Thoracic aorta (tissue), 2 donors: ENCODE measurements at regions not wholly inside any gene's neighbourhood (a gene's known extent, or its start where the extent isn't known, plus 50 kb on each side); places are given as distances from the start of the nearest gene placed in this dataset.
"Not testable (repeated sequence)": the region's sequence is repeated elsewhere in the genome, so short reads cannot be mapped to it uniquely, and the experiment has no call there.

Source experiments
- ATAC-seq: fragments of 150-250 bp; one replicate; pipeline ENCODE4 v1.8.0; 2017; ENCODE audit warnings: low read depth; ENCODE audit not compliant: insufficient number of reproducible peaks, low FRiP score
- DNase-seq: peaks from one replicate; pipeline ENCODE4 v3.0.0-alpha.2; 2020; ENCODE audit warnings: low spot score
- H3K27ac ChIP-seq, 2 donors: fragments of 200-600 bp; sonication (generic); 1 replicate in 1 of 2; 2 replicates in 1 of 2; pipeline ENCODE4 v1.5.1; 2016; ENCODE audit warnings: mild to moderate bottlenecking in 2 of 2, moderate library complexity in 2 of 2
- H3K27me3 ChIP-seq: fragments of 200-600 bp; sonication (generic); replicated peaks from 2 replicates; pipeline ENCODE4 v1.6.0; 2016; ENCODE audit warnings: mild to moderate bottlenecking; ENCODE audit not compliant: insufficient read depth
- H3K36me3 ChIP-seq: fragments of 200-600 bp; sonication (generic); one replicate; pipeline ENCODE4 v1.5.1; 2016
- H3K4me1 ChIP-seq, 2 donors: fragments of 200-600 bp; sonication (generic); 1 replicate in 1 of 2; 2 replicates in 1 of 2; pipeline versions ENCODE4 v1.5.1 to v1.6.0; 2016; ENCODE audit warnings: low read depth in 2 of 2, mild to moderate bottlenecking in 1 of 2; ENCODE audit not compliant: control insufficient read depth in 1 of 2
- H3K4me3 ChIP-seq: fragments of 200-600 bp; sonication (generic); 2 replicates; pipeline ENCODE4 v1.5.1; 2016; ENCODE audit warnings: mild to moderate bottlenecking
- H3K9me3 ChIP-seq: fragments of 200-600 bp; sonication (generic); 2 replicates; pipeline ENCODE4 v1.5.1; 2016
- TF ChIP-seq, protein P1 (sequence below): fragments of 200-600 bp; sonication (generic); IDR thresholded peaks from one replicate; pipeline ENCODE4 v1.5.1; 2019; ENCODE audit warnings: antibody characterized with exemption

- TF ChIP-seq, protein P1, sequence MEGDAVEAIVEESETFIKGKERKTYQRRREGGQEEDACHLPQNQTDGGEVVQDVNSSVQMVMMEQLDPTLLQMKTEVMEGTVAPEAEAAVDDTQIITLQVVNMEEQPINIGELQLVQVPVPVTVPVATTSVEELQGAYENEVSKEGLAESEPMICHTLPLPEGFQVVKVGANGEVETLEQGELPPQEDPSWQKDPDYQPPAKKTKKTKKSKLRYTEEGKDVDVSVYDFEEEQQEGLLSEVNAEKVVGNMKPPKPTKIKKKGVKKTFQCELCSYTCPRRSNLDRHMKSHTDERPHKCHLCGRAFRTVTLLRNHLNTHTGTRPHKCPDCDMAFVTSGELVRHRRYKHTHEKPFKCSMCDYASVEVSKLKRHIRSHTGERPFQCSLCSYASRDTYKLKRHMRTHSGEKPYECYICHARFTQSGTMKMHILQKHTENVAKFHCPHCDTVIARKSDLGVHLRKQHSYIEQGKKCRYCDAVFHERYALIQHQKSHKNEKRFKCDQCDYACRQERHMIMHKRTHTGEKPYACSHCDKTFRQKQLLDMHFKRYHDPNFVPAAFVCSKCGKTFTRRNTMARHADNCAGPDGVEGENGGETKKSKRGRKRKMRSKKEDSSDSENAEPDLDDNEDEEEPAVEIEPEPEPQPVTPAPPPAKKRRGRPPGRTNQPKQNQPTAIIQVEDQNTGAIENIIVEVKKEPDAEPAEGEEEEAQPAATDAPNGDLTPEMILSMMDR, result no peak
- Histone ChIP-seq H3K4me3 (no peak overlapping the region), H3K9me3 (no peaks in the 10 kb centered on the region), H3K4me1 (no peaks in the 10 kb centered on the region), H3K27me3 (no peaks in the 10 kb centered on the region), H3K27ac (no peak overlapping the region), H3K36me3 (no peaks in the 10 kb centered on the region)
- no peak for ATAC-seq
- no peak for DNase-seq
These were observed 682.7 kb downstream of the MAFB start for GRCh38 chr20:40006168-40006860.

GRCh38 chr20:40004092-40004491, 684.9 kb downstream of the MAFB start:
- not testable (repeated sequence) for H3K4me1 ChIP-seq, H3K9me3 ChIP-seq, H3K27me3 ChIP-seq, H3K36me3 ChIP-seq, DNase-seq, ATAC-seq, H3K27ac ChIP-seq, H3K4me3 ChIP-seq

DNA sequence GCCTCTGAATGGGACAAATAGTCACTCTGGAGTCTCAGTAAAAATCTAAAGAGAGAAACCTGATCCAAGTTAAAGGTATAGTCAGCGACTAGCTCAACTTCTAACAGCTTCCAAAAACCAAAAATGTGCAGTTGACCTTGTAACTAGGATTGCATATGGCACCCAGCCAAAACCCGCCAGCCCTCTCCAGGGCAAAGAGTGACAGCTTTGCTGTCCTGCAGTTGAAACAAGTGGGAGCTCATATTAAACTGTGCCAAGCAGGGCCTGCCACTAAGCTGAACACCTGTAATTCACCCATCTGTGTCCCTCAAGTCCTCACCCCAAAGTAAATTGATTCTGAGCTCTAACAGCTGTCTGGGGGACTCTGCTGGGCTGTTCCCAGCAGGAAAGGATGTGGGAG, 695.3 kb downstream of the MAFB start:
- Histone ChIP-seq H3K4me3 (no peak overlapping the region), H3K27me3 (no peaks in the 10 kb centered on the region), H3K36me3 (no peaks in the 10 kb centered on the region), H3K27ac (no peak overlapping the region), H3K9me3 (no peaks in the 10 kb centered on the region), H3K4me1 (no peaks in the 10 kb centered on the region)
- DNase-seq (no peak), ATAC-seq (no peak)
- TF ChIP-seq, protein P1, result no peak

DNA sequence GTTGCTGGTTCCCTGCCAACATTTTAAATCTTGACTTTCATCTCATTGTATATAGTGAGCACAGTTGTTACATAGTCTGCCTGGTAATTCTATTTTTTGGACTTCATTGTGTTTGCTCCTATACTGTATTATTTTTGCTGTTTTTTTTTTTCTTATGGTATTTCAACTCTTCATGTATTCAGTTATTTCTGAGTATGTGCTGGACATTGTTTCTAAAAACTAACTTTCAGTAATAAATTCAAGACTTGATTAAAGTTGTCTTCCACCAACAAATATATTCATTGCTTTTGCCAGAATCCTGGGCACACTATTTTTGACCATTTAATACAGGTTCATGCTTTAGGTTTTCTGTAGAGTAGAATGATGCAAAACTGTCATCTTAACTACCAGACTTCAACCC, 698.3 kb downstream of the MAFB start:
- TF ChIP-seq, protein P1, result no peak
- H3K27ac ChIP-seq, result no peak overlapping the region
- H3K9me3 ChIP-seq, result no peaks in the 10 kb centered on the region
- no peaks in the 10 kb centered on the region for H3K27me3 ChIP-seq
- ATAC-seq, result no peak
- H3K4me3 ChIP-seq, result no peak overlapping the region
- H3K36me3 ChIP-seq, result no peaks in the 10 kb centered on the region
- DNase-seq, result no peak
- H3K4me1 ChIP-seq, result peaks cover 4 to 13% of the 10 kb centered on the region in 2 donors

DNA sequence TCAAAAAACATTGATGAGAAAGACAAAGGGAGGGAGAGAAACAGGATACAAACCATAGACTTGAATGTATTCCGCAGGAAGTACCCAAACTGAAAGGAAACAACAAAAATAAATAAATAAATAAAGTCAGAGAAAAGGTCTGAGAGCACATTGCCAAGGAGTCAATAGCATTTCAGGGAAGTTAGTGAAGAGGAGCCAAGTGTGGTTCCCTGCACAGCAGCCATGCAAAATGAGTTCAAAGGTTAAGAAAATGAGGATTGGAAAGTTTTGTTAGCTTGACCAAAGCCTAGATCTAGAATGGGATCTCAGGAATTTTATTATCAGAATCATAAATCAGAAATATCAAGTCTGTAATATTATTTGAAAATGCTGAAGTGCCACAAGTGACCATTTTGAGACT, 700.0 kb downstream of the MAFB start:
- H3K27ac ChIP-seq, result no peak overlapping the region

More for the DNA sequence above, 700.0 kb downstream of the MAFB start:
- Histone ChIP-seq H3K4me1 (peaks cover 4 to 20% of the 10 kb centered on the region in 2 donors), H3K27me3 (no peaks in the 10 kb centered on the region), H3K4me3 (no peak overlapping the region), H3K9me3 (no peaks in the 10 kb centered on the region), H3K36me3 (no peaks in the 10 kb centered on the region)
- no peak for ATAC-seq
- no peak for DNase-seq
- TF ChIP-seq, protein P1, result no peak
